Liver (tissue), 8 donors: ENCODE measurements at regions not wholly inside any gene's neighbourhood (a gene's known extent, or its start where the extent isn't known, plus 50 kb on each side); places are given as distances from the start of the nearest gene placed in this dataset.

Experiments
- DNase-seq: peaks from one replicate; pipeline ENCODE4 v3.0.0-alpha.2; 2017; ENCODE audit warnings: low spot score
- H3K27ac ChIP-seq, 2 donors: one replicate each; pipeline ENCODE4 v1.7.0; 2013; ENCODE audit warnings: inconsistent platforms in 2 of 2, low read length in 2 of 2, control low read depth in 1 of 2, low read depth in 1 of 2, mild to moderate bottlenecking in 1 of 2
- H3K27me3 ChIP-seq, 4 donors: one replicate each; pipeline versions ENCODE4 v1.6.1 to v1.7.0; 2013; ENCODE audit warnings: low read length in 3 of 4, inconsistent platforms in 1 of 4, mild to moderate bottlenecking in 1 of 4, moderate library complexity in 1 of 4; ENCODE audit not compliant: control insufficient read depth in 4 of 4, insufficient read depth in 4 of 4
- H3K36me3 ChIP-seq, 4 donors: one replicate each; pipeline versions ENCODE4 v1.6.1 to v1.7.0; 2013; ENCODE audit warnings: low read length in 3 of 4, mild to moderate bottlenecking in 3 of 4, low read depth in 1 of 4, moderate library complexity in 1 of 4; ENCODE audit not compliant: control insufficient read depth in 4 of 4, insufficient read depth in 3 of 4
- H3K4me1 ChIP-seq, 4 donors: one replicate each; pipeline versions ENCODE4 v1.6.1 to v1.7.0; 2013; ENCODE audit warnings: low read length in 3 of 4, mild to moderate bottlenecking in 3 of 4, moderate library complexity in 1 of 4; ENCODE audit not compliant: control insufficient read depth in 4 of 4, insufficient read depth in 4 of 4
- H3K4me3 ChIP-seq, 3 donors: one replicate each; pipeline versions ENCODE4 v1.6.1 to v1.7.0; 2013; ENCODE audit warnings: low read length in 3 of 3, control low read depth in 1 of 3, low read depth in 1 of 3, mild to moderate bottlenecking in 1 of 3
- H3K9ac ChIP-seq, 2 donors: one replicate each; pipeline ENCODE4 v1.7.0; 2013; ENCODE audit warnings: low read length in 2 of 2, mild to moderate bottlenecking in 2 of 2, moderate library complexity in 2 of 2, control low read depth in 1 of 2, low read depth in 1 of 2
- H3K9me3 ChIP-seq, 4 donors: one replicate each; pipeline versions ENCODE4 v1.6.1 to v1.7.0; 2013; ENCODE audit warnings: low read length in 3 of 4; ENCODE audit not compliant: control insufficient read depth in 4 of 4
- EGR1 ChIP-seq, 2 donors: IDR thresholded peaks; 2 replicates each; pipeline ENCODE4 v1.6.1; 2016 to 2018; ENCODE audit warnings: antibody characterized with exemption in 2 of 2, low read depth in 2 of 2
- FOXA2 ChIP-seq: IDR thresholded peaks from 2 replicates; pipeline ENCODE4 v1.6.1; 2016; ENCODE audit warnings: antibody characterized with exemption
- HNF4A ChIP-seq, 2 donors: conservative IDR thresholded peaks; 2 replicates each; pipeline ENCODE4 v1.6.1; 2016; ENCODE audit warnings: antibody characterized with exemption in 2 of 2, mild to moderate bottlenecking in 2 of 2
- JUND ChIP-seq, 2 donors: IDR thresholded peaks; 2 replicates each; pipeline ENCODE4 v1.6.1; 2016; ENCODE audit warnings: antibody characterized with exemption in 2 of 2
- RAD21 ChIP-seq, 2 donors: IDR thresholded peaks; 2 replicates each; pipeline ENCODE4 v1.6.1; 2016; ENCODE audit warnings: antibody characterized with exemption in 2 of 2, mild to moderate bottlenecking in 2 of 2
- REST ChIP-seq: IDR thresholded peaks from 2 replicates; pipeline ENCODE4 v1.6.1; 2016; ENCODE audit warnings: antibody characterized with exemption, mild to moderate bottlenecking
- RXRA ChIP-seq, 2 donors: IDR thresholded peaks; 2 replicates each; pipeline ENCODE4 v1.6.1; 2017 to 2018; ENCODE audit warnings: antibody characterized with exemption in 2 of 2, mild to moderate bottlenecking in 1 of 2
- TAF1 ChIP-seq: conservative IDR thresholded peaks from 2 replicates; pipeline ENCODE4 v1.6.1; 2016; ENCODE audit warnings: antibody characterized with exemption, mild to moderate bottlenecking
- YY1 ChIP-seq: IDR thresholded peaks from 2 replicates; pipeline ENCODE4 v1.6.1; 2016; ENCODE audit warnings: antibody characterized with exemption, mild to moderate bottlenecking
- WGBS: extraction: QIAGEN DNeasy Blood & Tissue Kit; methylation state at CpG from one replicate; pipeline ENCODE4 v1.1.7; 2013; 5-methylcytosine and 5-hydroxymethylcytosine counted together
- TF ChIP-seq, protein P1 (sequence below): IDR thresholded peaks from 2 replicates; pipeline ENCODE4 v1.6.1; 2016; ENCODE audit warnings: antibody characterized with exemption
- TF ChIP-seq, protein P2 (sequence below): IDR thresholded peaks from 2 replicates; pipeline ENCODE4 v1.6.1; 2016; ENCODE audit warnings: antibody characterized with exemption
- TF ChIP-seq, protein P3 (sequence below): fragments of 150-350 bp; IDR thresholded peaks from 2 replicates; pipeline ENCODE4 v1.5.1; 2017; ENCODE audit warnings: improper control_type of control experiment, low read depth, low read length; ENCODE audit not compliant: missing input control
- donor health status: healthy.
- donor health status: healthy.
- donor health status: healthy.
- donor health status: healthy.
- donor health status: healthy.

DNA sequence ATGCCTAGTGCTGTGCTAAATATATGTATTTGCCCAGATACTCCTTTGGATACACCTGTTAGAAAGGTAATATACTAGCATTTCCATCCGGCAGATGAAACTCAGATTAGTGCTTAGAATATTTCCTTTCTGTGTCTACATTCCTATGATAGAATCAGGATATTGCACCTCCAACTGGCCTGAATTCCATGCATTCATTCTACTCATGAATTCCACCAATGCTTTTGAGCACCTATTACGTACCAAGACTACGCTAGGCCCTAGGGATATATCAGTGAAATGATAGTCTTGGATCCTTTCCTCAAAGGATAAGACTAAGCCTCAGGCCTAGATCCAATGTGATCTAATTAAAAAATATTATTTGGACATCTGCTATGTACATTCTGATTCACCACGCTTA is 223.8 kb upstream of the SERP2 start:
- DNase-seq, result no peak
- Histone ChIP-seq H3K36me3 (peaks cover 0 to 5% (median 0%) of the 10 kb centered on the region in 4 donors), H3K4me1 (peaks cover 0 to 9% (median 2%) of the 10 kb centered on the region in 4 donors), H3K9ac (no peak overlapping the region), H3K4me3 (no peak overlapping the region), H3K27ac (no peak overlapping the region), H3K27me3 (no peaks in the 10 kb centered on the region), H3K9me3 (no peaks in the 10 kb centered on the region)
- 99% methylated on average over 4 of the region's 4 CpGs for WGBS
- TF ChIP-seq, protein P1, sequence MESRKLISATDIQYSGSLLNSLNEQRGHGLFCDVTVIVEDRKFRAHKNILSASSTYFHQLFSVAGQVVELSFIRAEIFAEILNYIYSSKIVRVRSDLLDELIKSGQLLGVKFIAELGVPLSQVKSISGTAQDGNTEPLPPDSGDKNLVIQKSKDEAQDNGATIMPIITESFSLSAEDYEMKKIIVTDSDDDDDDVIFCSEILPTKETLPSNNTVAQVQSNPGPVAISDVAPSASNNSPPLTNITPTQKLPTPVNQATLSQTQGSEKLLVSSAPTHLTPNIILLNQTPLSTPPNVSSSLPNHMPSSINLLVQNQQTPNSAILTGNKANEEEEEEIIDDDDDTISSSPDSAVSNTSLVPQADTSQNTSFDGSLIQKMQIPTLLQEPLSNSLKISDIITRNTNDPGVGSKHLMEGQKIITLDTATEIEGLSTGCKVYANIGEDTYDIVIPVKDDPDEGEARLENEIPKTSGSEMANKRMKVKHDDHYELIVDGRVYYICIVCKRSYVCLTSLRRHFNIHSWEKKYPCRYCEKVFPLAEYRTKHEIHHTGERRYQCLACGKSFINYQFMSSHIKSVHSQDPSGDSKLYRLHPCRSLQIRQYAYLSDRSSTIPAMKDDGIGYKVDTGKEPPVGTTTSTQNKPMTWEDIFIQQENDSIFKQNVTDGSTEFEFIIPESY, result no peak
- TF ChIP-seq, protein P2, sequence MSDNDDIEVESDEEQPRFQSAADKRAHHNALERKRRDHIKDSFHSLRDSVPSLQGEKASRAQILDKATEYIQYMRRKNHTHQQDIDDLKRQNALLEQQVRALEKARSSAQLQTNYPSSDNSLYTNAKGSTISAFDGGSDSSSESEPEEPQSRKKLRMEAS, result no peak
- TF ChIP-seq REST (no peak), RXRA (IDR thresholded peaks at IDR 0.05) (no peak), TAF1 (no peak)
- TF ChIP-seq, protein P3, sequence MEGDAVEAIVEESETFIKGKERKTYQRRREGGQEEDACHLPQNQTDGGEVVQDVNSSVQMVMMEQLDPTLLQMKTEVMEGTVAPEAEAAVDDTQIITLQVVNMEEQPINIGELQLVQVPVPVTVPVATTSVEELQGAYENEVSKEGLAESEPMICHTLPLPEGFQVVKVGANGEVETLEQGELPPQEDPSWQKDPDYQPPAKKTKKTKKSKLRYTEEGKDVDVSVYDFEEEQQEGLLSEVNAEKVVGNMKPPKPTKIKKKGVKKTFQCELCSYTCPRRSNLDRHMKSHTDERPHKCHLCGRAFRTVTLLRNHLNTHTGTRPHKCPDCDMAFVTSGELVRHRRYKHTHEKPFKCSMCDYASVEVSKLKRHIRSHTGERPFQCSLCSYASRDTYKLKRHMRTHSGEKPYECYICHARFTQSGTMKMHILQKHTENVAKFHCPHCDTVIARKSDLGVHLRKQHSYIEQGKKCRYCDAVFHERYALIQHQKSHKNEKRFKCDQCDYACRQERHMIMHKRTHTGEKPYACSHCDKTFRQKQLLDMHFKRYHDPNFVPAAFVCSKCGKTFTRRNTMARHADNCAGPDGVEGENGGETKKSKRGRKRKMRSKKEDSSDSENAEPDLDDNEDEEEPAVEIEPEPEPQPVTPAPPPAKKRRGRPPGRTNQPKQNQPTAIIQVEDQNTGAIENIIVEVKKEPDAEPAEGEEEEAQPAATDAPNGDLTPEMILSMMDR, result no peak

DNA sequence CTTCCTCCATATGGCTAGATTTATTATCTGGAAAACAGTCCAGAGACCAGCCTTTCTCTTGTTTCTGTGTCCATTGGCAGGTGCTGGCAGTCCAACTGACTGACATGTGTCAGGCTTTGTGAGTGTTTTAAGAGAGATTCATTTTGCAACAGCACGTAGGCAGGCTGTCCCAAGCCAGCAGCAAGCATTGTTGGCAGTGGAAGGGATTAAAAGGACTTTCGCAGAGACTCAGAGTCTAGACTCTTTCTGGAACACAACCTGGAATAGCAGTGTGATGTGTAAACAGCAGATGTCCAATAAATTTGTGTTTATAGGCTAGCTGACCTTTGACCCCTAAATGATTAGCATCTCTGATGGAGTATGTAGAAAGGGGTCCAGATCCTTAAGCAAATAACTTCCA is 222.2 kb upstream of the SERP2 start:
- peak overlapping the region in 1 of 2 donors; percentile 8 for H3K27ac ChIP-seq
- DNase-seq, result no peak
- H3K9ac ChIP-seq, result no peak overlapping the region
- TF ChIP-seq RXRA (IDR thresholded peaks at IDR 0.05) (peak; percentile 25 to 47), RAD21 (IDR thresholded peaks at IDR 0.05) (no peak), HNF4A (conservative IDR thresholded peaks at IDR 0.05) (peak; percentile 54 to 57), EGR1 (IDR thresholded peaks at IDR 0.05; ENCODE audit: low read depth in 2 of 2) (no peak), YY1 (peak; percentile 17), FOXA2 (peak; percentile 53), JUND (IDR thresholded peaks at IDR 0.05) (peak in 1 of 2 donors; percentile 5)
- TF ChIP-seq, protein P2, result peak; percentile 29
- 40% methylated on average over 2 of the region's 2 CpGs for WGBS
- H3K9me3 ChIP-seq, result no peaks in the 10 kb centered on the region
- no peak overlapping the region for H3K4me3 ChIP-seq
- no peaks in the 10 kb centered on the region for H3K27me3 ChIP-seq
- H3K36me3 ChIP-seq, result peaks cover 0 to 5% (median 0%) of the 10 kb centered on the region in 4 donors
- peaks cover 0 to 9% (median 2%) of the 10 kb centered on the region in 4 donors for H3K4me1 ChIP-seq
